ENCODE measurements at regions not wholly inside any gene's neighbourhood (a gene's known extent, or its start where the extent isn't known, plus 50 kb on each side); places are given as distances from the start of the nearest gene placed in this dataset.

GRCh38 chr20:11083841-11084240, 410.0 kb upstream of the JAG1 start:
- no peak for DNase-seq (ENCODE audit: low read depth in 2 of 2)

GRCh38 chr20:11084508-11084907, 410.7 kb upstream of the JAG1 start:
- DNase-seq (ENCODE audit: low read depth in 2 of 2), result no peak

- no peak for DNase-seq (ENCODE audit: low read depth in 2 of 2)
Observed at GRCh38 chr20:11086970-11087369, 413.2 kb upstream of the JAG1 start.

GRCh38 chr20:11090751-11091150, 417.0 kb upstream of the JAG1 start:
- no peak for DNase-seq (ENCODE audit: low read depth in 2 of 2)

GRCh38 chr20:11091511-11091910, 417.7 kb upstream of the JAG1 start:
- no peak for DNase-seq (ENCODE audit: low read depth in 2 of 2)

- no peak for DNase-seq (ENCODE audit: low read depth in 2 of 2)
Observed at GRCh38 chr20:11092151-11092550, 418.4 kb upstream of the JAG1 start.

GRCh38 chr20:11094196-11094595, 420.4 kb upstream of the JAG1 start:
- DNase-seq (ENCODE audit: low read depth in 2 of 2), result no peak

- DNase-seq (ENCODE audit: low read depth in 2 of 2), result no peak
Observed at GRCh38 chr20:11094711-11095110, 420.9 kb upstream of the JAG1 start.

GRCh38 chr20:11098888-11099287, 425.1 kb upstream of the JAG1 start:
- DNase-seq (ENCODE audit: low read depth in 2 of 2), result no peak

GRCh38 chr20:11101243-11101642, 427.4 kb upstream of the JAG1 start:
- DNase-seq (ENCODE audit: low read depth in 2 of 2), result no peak

GRCh38 chr20:11101696-11102095, 427.9 kb upstream of the JAG1 start:
- no peak for DNase-seq (ENCODE audit: low read depth in 2 of 2)

GRCh38 chr20:11103866-11104265, 430.1 kb upstream of the JAG1 start:
- DNase-seq (ENCODE audit: low read depth in 2 of 2), result no peak

- no peak for DNase-seq (ENCODE audit: low read depth in 2 of 2)
Observed at GRCh38 chr20:11108102-11108810, 434.5 kb upstream of the JAG1 start.

GRCh38 chr20:11110535-11110934, 436.7 kb upstream of the JAG1 start:
- DNase-seq (ENCODE audit: low read depth in 2 of 2), result no peak

- no peak for DNase-seq (ENCODE audit: low read depth in 2 of 2)
Observed at GRCh38 chr20:11111191-11111590, 437.4 kb upstream of the JAG1 start.

GRCh38 chr20:11112832-11113231, 439.0 kb upstream of the JAG1 start:
- no peak for DNase-seq (ENCODE audit: low read depth in 2 of 2)

GRCh38 chr20:11114382-11114781, 440.6 kb upstream of the JAG1 start:
- DNase-seq (ENCODE audit: low read depth in 2 of 2), result no peak

- DNase-seq (ENCODE audit: low read depth in 2 of 2), result no peak
Observed at GRCh38 chr20:11117808-11118528, 444.2 kb upstream of the JAG1 start.

- DNase-seq (ENCODE audit: low read depth in 2 of 2), result no peak
Observed at GRCh38 chr20:11118802-11119380, 445.1 kb upstream of the JAG1 start.

- no peak for DNase-seq (ENCODE audit: low read depth in 2 of 2)
Observed at GRCh38 chr20:11119573-11119972, 445.8 kb upstream of the JAG1 start.

GRCh38 chr20:11120431-11120830, 446.6 kb upstream of the JAG1 start:
- no peak for DNase-seq (ENCODE audit: low read depth in 2 of 2)

- no peak for DNase-seq (ENCODE audit: low read depth in 2 of 2)
Observed at GRCh38 chr20:11124849-11125505, 451.2 kb upstream of the JAG1 start.
